ENCODE measurements at regions not wholly inside any gene's neighbourhood (a gene's known extent, or its start where the extent isn't known, plus 50 kb on each side); places are given as distances from the start of the nearest gene placed in this dataset.
"Not testable (repeated sequence)": the region's sequence is repeated elsewhere in the genome, so short reads cannot be mapped to it uniquely, and the experiment has no call there.

DNA sequence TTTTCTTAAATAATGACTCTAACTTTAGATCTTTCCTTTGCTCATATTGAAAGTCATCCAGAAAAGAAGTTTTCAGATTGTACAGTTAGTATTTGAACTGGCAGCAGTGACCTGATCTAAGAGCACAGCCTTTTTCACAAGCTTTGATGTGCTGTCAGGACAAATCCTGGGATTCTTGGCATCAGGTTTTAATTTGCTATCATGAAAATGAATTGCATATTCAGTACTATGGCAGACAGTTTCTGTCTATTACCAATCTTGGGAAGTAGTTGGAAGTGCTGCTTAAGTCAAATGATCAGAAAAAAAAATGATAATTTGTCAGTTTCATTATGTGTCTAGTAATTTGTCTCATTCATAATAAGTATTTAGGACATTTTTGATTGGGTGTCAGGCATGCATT is 925.6 kb upstream of the ARRDC3 start:
- H3K4me1 Mint-ChIP-seq (ENCODE audit: low read depth), result no peaks in the 10 kb centered on the region
- no peak for DNase-seq (ENCODE audit: low spot score)
- H3K4me3 Mint-ChIP-seq, result no peak overlapping the region
- no peaks in the 10 kb centered on the region for H3K27me3 Mint-ChIP-seq (ENCODE audit: low read depth)
- peaks cover 3% of the 10 kb centered on the region for H3K9me3 Mint-ChIP-seq
- no peak overlapping the region for H3K27ac Mint-ChIP-seq
- H3K36me3 Mint-ChIP-seq (ENCODE audit: low read depth), result no peaks in the 10 kb centered on the region

DNA sequence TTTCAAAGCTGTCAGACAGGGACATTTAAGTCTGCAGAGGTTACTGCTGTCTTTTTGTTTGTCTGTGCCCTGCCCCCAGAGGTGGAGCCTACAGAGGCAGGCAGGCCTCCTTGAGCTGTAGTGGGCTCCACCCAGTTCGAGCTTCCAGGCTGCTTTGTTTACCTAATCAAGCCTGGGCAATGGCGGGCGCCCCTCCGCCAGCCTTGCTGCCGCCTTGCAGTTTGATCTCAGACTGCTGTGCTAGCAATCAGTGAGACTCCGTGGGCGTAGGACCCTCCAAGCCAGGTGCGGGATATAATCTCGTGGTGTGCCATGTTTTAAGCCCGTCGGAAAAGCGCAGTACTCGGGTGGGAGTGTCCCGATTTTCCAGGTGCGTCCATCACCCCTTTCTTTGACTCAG is 919.2 kb upstream of the ARRDC3 start:
- not testable (repeated sequence) for H3K36me3 Mint-ChIP-seq (ENCODE audit: low read depth); H3K27me3 Mint-ChIP-seq (ENCODE audit: low read depth); H3K27ac Mint-ChIP-seq; H3K4me3 Mint-ChIP-seq; H3K9me3 Mint-ChIP-seq; H3K4me1 Mint-ChIP-seq (ENCODE audit: low read depth); DNase-seq (ENCODE audit: low spot score)

DNA sequence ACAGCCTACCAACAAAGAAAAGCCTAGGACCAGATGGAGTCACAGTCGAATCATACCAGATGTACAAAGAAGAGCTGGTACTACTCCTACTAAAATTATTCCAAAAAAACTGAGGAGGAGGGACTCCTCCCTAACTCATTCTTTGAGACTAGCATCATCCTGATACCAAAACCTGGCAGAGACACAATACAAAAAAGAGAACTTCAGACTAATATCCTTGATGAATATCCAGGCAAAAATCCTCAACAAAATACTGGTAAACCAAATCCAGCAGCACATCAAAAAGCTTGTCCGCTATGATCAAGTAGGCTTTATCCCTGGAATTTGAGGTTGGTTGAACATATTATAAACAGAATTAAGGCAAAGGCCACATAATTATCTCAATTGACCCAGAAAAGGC is 900.4 kb upstream of the ARRDC3 start:
- Mint-ChIP-seq H3K36me3 (ENCODE audit: low read depth) (no peaks in the 10 kb centered on the region), H3K27me3 (ENCODE audit: low read depth) (no peaks in the 10 kb centered on the region), H3K9me3 (peaks cover 38% of the 10 kb centered on the region), H3K4me3 (no peak overlapping the region), H3K4me1 (ENCODE audit: low read depth) (no peaks in the 10 kb centered on the region), H3K27ac (no peak overlapping the region)
- DNase-seq (ENCODE audit: low spot score), result no peak

DNA sequence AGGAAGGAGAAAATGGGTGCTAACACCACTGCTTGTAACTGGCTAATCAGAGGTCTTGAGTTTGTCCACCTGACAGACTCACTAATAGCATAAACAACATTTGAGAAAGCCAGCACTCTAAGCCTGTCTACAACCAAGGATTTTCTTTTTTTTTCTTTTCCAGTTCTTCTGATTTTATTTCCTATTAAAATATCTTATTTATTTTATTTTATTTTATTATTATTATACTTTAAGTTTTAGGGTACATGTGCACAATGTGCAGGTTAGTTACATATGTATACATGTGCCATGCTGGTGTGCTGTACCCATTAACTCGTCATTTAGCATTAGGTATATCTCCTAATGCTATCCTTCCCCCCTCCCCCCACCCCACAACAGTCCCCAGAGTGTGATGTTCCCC is 888.6 kb upstream of the ARRDC3 start:
- H3K27me3 Mint-ChIP-seq (ENCODE audit: low read depth); H3K4me3 Mint-ChIP-seq; H3K4me1 Mint-ChIP-seq (ENCODE audit: low read depth); H3K27ac Mint-ChIP-seq; H3K36me3 Mint-ChIP-seq (ENCODE audit: low read depth); DNase-seq (ENCODE audit: low spot score): not testable (repeated sequence)
- H3K9me3 Mint-ChIP-seq, result peaks cover 26% of the 10 kb centered on the region

DNA sequence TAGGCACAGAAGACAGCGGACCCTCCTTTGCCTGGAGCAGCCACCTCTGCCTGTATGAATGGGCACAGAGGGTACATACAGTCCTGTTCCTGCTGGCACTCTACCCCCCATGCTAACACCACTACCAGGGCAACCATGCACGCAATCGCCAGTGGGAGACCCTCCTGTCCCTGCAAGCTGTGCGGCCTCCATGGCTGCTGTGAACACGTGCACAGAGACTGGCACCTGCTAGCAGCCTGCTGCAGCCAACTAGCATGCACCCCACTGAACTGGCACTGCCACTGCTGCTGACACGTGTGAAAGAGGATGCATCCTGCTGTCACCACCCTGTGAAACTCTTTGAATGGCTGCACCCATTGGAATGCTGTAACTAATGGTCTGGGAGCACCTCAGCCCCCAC is 885.2 kb upstream of the ARRDC3 start:
- no peak overlapping the region for H3K4me3 Mint-ChIP-seq
- no peak overlapping the region for H3K27ac Mint-ChIP-seq
- no peaks in the 10 kb centered on the region for H3K36me3 Mint-ChIP-seq (ENCODE audit: low read depth)
- no peak for DNase-seq (ENCODE audit: low spot score)
- H3K4me1 Mint-ChIP-seq (ENCODE audit: low read depth), result no peaks in the 10 kb centered on the region
- H3K27me3 Mint-ChIP-seq (ENCODE audit: low read depth), result no peaks in the 10 kb centered on the region
- H3K9me3 Mint-ChIP-seq, result peaks cover 20% of the 10 kb centered on the region

DNA sequence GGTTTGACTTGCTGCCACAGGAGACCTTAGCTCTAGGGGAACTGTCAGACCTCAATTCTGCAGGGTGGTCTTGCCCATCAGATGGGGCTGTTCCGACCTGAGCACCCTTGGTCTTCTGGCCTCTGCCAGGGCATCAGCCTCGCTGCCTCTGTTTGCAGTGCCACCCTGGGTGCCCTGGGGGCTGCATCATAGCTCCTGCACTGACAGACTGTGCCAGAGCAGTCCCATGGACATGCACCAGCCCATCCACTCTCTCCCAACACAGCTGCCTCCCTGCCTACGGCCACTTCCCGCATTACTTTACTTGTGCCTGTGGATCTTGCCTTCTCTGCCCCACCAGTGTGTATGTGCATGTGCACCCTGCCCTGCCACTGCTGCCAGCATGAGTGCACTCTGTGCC is 884.7 kb upstream of the ARRDC3 start:
- Mint-ChIP-seq H3K36me3 (ENCODE audit: low read depth) (no peaks in the 10 kb centered on the region), H3K9me3 (peaks cover 20% of the 10 kb centered on the region), H3K4me3 (no peak overlapping the region), H3K4me1 (ENCODE audit: low read depth) (no peaks in the 10 kb centered on the region), H3K27ac (no peak overlapping the region), H3K27me3 (ENCODE audit: low read depth) (no peaks in the 10 kb centered on the region)
- no peak for DNase-seq (ENCODE audit: low spot score)

DNA sequence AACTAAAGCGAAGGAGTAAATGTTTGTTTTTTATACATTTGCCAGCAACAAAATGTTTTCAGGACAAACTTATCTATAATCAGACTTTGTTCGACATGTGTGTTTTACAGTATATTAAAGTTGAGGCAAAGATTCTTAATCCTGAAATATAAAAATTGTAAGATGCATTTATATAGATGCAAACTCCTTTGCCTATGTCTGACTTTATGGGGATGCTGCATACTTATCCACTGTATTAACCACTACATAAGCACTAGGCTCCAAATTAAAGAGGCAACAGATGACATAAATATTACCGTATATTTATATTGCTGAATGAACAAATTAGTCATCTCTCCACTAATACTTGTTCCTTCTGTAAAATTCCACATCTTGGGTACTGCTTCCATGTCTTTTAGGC is 882.7 kb upstream of the ARRDC3 start:
- Mint-ChIP-seq H3K4me3 (no peak overlapping the region), H3K4me1 (ENCODE audit: low read depth) (no peaks in the 10 kb centered on the region), H3K27ac (no peak overlapping the region), H3K27me3 (ENCODE audit: low read depth) (no peaks in the 10 kb centered on the region), H3K36me3 (ENCODE audit: low read depth) (no peaks in the 10 kb centered on the region), H3K9me3 (peaks cover 20% of the 10 kb centered on the region)
- DNase-seq (ENCODE audit: low spot score), result no peak

DNA sequence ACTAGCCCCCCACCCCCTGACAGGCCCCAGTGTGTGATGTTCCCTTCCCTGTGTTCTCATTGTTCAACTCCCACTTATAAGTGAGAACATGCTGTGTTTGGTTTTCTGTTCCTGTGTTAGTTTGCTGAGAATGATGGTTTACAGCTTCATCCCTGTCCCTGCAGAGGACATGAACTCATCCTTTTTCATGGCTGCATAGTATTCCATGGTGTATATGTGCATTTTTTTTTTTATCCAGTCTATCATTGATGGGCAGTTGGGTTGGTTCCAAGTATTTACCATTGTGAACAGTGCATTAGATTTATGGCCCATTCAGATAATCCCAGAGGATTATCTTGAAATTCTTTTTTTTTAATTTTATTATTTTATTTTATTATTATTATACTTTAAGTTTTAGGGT is 872.5 kb upstream of the ARRDC3 start:
- not testable (repeated sequence) for H3K27ac Mint-ChIP-seq; DNase-seq (ENCODE audit: low spot score); H3K4me1 Mint-ChIP-seq (ENCODE audit: low read depth); H3K27me3 Mint-ChIP-seq (ENCODE audit: low read depth); H3K36me3 Mint-ChIP-seq (ENCODE audit: low read depth); H3K4me3 Mint-ChIP-seq
- H3K9me3 Mint-ChIP-seq, result peaks cover 17% of the 10 kb centered on the region

DNA sequence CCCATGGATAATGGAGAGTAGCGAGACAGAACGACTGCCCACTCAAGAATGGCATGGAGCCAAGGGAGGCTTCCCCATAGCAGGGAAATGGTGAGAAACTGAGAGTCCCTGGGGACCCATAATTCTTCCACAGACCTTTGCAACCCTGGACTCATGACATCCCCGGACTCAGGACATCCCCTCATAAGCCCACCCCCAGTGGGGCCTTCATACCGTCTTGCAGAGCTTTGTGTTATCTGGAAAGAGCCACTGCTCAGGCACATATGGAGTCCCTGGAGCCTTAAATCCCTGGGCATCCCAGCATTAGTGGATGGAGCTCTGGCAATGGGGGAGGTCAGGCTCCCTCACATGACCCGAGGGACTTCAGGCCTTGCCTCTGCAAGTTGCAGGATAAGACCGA is 865.4 kb upstream of the ARRDC3 start:
- no peak for DNase-seq (ENCODE audit: low spot score)
- Mint-ChIP-seq H3K36me3 (ENCODE audit: low read depth) (no peaks in the 10 kb centered on the region), H3K4me3 (no peak overlapping the region), H3K27me3 (ENCODE audit: low read depth) (no peaks in the 10 kb centered on the region), H3K27ac (no peak overlapping the region), H3K9me3 (peaks cover 23% of the 10 kb centered on the region), H3K4me1 (ENCODE audit: low read depth) (no peaks in the 10 kb centered on the region)

DNA sequence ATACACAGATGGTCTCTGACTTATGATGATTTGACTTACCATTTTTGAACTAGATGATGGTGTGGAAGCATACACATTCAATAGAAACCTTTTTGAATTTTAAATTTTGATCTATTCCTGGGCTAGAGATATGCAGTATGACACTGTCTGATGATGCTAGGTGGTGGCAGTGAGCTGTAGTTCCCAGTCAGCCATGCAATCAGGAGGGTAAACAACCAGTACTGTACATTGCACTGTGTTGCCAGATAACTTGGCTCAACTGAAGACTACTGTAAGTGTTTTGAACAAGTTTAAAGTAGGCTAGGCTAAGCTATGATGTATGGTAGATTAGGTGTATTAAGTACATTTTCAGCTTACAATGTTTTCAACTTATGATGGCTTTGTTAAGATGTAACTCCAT is 859.1 kb upstream of the ARRDC3 start:
- no peaks in the 10 kb centered on the region for H3K36me3 Mint-ChIP-seq (ENCODE audit: low read depth)
- no peak for DNase-seq (ENCODE audit: low spot score)
- peaks cover 11% of the 10 kb centered on the region for H3K9me3 Mint-ChIP-seq
- H3K4me1 Mint-ChIP-seq (ENCODE audit: low read depth), result no peaks in the 10 kb centered on the region
- no peaks in the 10 kb centered on the region for H3K27me3 Mint-ChIP-seq (ENCODE audit: low read depth)
- no peak overlapping the region for H3K4me3 Mint-ChIP-seq
- no peak overlapping the region for H3K27ac Mint-ChIP-seq

DNA sequence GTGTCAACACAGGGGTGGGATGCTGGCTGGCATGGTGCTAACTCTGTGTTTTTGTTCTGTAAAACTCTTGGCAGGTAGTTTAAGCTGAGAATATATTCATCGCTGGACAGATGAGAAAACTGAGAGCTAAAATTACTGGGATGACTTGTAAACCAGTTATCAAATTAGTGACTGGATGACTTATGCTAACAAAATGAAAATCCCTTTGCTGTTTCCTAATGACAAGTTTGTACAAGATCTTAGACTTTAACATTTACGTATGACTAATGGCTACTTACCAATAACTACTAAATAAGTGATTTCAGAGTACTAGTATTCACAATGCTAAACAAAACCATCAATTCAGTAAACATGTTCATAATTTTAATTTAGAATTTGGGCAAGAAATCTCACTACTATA is 854.8 kb upstream of the ARRDC3 start:
- H3K4me3 Mint-ChIP-seq, result no peak overlapping the region
- H3K4me1 Mint-ChIP-seq (ENCODE audit: low read depth), result no peaks in the 10 kb centered on the region
- H3K36me3 Mint-ChIP-seq (ENCODE audit: low read depth), result no peaks in the 10 kb centered on the region
- H3K9me3 Mint-ChIP-seq, result peaks cover 18% of the 10 kb centered on the region
- H3K27ac Mint-ChIP-seq, result no peak overlapping the region
- DNase-seq (ENCODE audit: low spot score), result no peak
- H3K27me3 Mint-ChIP-seq (ENCODE audit: low read depth), result no peaks in the 10 kb centered on the region

DNA sequence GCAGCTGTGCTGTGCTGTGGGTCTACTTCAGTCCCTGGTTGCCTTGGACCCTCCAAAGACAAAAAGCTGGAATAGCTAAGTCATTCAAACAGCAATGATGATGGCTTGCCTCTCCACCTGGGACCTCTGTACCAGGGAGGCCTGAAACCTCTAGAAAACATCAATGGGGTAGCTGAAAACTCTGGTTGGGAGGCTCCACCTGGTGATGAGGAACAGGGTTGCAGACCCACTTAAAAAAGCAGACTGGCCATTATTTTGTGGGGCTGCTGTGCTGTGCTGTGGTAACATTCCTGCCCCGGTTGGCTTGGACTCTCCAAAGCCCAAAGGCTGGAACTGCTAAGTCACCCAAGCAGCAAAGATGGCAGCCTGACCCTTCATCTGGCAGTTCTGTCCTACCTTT is 839.3 kb upstream of the ARRDC3 start:
- Mint-ChIP-seq H3K27ac (no peak overlapping the region), H3K9me3 (peaks cover 30% of the 10 kb centered on the region)

DNA sequence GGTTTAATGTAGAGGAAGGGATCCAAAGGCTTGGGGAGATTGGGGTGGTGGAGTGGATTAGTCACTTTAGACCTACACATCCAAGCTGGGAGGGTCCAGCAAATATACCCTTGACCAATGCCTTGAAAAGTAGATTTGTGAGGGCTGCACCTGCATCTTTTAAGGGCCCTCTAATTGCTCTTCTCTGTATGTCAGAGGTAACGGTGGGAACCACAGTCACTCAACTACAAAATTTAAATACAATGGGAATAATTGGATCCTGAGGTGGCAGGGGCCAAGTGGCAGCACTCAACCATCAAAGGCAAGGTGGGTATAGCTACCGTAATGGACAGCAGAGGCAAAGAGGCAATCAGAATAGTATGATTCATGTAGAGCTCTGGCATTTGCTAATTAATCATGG is 833.7 kb upstream of the ARRDC3 start:
- H3K9me3 Mint-ChIP-seq, result peaks cover 42% of the 10 kb centered on the region
- H3K27me3 Mint-ChIP-seq (ENCODE audit: low read depth); H3K4me3 Mint-ChIP-seq; H3K27ac Mint-ChIP-seq; DNase-seq (ENCODE audit: low spot score); H3K36me3 Mint-ChIP-seq (ENCODE audit: low read depth); H3K4me1 Mint-ChIP-seq (ENCODE audit: low read depth): not testable (repeated sequence)

More for the DNA sequence above, 839.3 kb upstream of the ARRDC3 start:
- no peaks in the 10 kb centered on the region for H3K36me3 Mint-ChIP-seq (ENCODE audit: low read depth)
- no peaks in the 10 kb centered on the region for H3K27me3 Mint-ChIP-seq (ENCODE audit: low read depth)
- H3K4me1 Mint-ChIP-seq (ENCODE audit: low read depth), result no peaks in the 10 kb centered on the region
- no peak overlapping the region for H3K4me3 Mint-ChIP-seq
- DNase-seq (ENCODE audit: low spot score), result no peak

DNA sequence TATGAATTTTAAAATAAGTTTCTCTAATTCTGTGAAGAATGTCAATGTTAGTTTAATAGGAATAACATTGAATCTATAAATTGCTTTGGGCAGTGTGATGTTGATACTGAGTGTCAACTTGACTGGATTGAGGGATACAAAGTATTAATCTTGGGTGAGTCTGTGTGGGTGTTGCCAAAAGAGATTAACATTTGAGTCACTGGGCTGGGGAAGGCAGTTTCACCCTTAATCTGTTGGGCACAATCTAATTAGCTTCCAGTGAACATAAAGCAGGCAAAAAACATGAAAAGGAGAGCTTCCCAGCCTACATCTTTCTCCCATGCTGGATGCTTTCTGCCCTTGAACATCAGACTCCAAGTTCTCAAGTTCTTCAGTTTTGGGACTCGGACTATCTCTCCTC is 832.0 kb upstream of the ARRDC3 start:
- no peak overlapping the region for H3K27ac Mint-ChIP-seq
- H3K36me3 Mint-ChIP-seq (ENCODE audit: low read depth), result no peaks in the 10 kb centered on the region
- H3K4me3 Mint-ChIP-seq, result no peak overlapping the region
- no peaks in the 10 kb centered on the region for H3K27me3 Mint-ChIP-seq (ENCODE audit: low read depth)
- H3K9me3 Mint-ChIP-seq, result peaks cover 41% of the 10 kb centered on the region
- DNase-seq (ENCODE audit: low spot score), result no peak
- no peaks in the 10 kb centered on the region for H3K4me1 Mint-ChIP-seq (ENCODE audit: low read depth)

DNA sequence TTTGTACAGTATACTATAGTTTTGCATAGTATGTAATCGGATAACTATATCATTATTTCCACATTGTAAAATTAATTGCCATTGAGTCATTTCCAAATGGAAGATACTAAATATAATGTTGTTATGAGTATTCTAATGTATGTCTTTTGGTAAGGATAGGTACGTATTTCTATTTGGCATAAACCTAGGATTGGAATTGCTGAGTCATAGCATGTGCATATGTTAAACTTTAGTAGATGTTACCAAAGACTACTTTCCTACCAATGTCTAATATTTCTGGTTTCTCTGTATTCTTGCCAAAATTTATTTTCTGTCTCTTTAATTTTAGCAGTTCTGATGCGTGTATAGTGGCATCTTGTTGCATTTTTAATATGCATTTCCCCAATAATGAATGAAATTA is 825.1 kb upstream of the ARRDC3 start:
- H3K9me3 Mint-ChIP-seq, result peaks cover 23% of the 10 kb centered on the region
- no peaks in the 10 kb centered on the region for H3K4me1 Mint-ChIP-seq (ENCODE audit: low read depth)
- no peaks in the 10 kb centered on the region for H3K27me3 Mint-ChIP-seq (ENCODE audit: low read depth)
- H3K36me3 Mint-ChIP-seq (ENCODE audit: low read depth), result no peaks in the 10 kb centered on the region
- DNase-seq (ENCODE audit: low spot score), result no peak
- no peak overlapping the region for H3K27ac Mint-ChIP-seq
- no peak overlapping the region for H3K4me3 Mint-ChIP-seq

DNA sequence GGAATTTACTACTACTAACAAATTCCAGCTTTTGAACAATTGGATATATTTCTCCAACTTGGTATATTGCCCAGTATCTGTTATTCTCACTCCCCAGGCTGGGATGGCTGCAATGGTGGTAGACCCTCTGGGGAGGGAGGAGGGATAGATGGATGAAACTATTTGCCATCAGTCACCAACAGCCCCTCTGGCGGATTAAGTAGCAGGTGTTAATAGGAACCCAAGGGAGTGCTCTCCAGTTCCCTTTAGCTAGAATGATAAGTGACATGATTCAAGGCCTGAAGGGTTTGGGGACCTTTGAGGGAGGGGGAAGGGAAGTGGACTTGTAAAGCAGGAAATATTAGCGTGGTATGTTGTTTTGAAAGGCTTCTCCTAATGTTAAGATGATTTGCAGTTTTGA is 824.0 kb upstream of the ARRDC3 start:
- Mint-ChIP-seq H3K27ac (no peak overlapping the region), H3K36me3 (ENCODE audit: low read depth) (no peaks in the 10 kb centered on the region), H3K27me3 (ENCODE audit: low read depth) (no peaks in the 10 kb centered on the region), H3K9me3 (peaks cover 19% of the 10 kb centered on the region), H3K4me1 (ENCODE audit: low read depth) (no peaks in the 10 kb centered on the region), H3K4me3 (no peak overlapping the region)
- DNase-seq (ENCODE audit: low spot score), result no peak
